CD1c-positive myeloid dendritic cell (primary cell): ENCODE measurements at regions not wholly inside any gene's neighbourhood (a gene's known extent, or its start where the extent isn't known, plus 50 kb on each side); places are given as distances from the start of the nearest gene placed in this dataset.
A peak's percentile ranks its signal among the peaks of the same experiment; 100 is the strongest.

Experiments
- DNase-seq: peaks from one replicate; pipeline ENCODE4 v3.0.0-alpha.2; 2016; ENCODE audit errors: extremely low spot score

GRCh38 chr1:168917796-168918195, 188.7 kb upstream of the ATP1B1 start:
- peak; percentile 5 for DNase-seq

- no peak for DNase-seq
Observed at GRCh38 chr1:168918860-168919741, 187.4 kb upstream of the ATP1B1 start.

- DNase-seq: no peak
Observed at GRCh38 chr1:168920456-168921094, 185.9 kb upstream of the ATP1B1 start.

DNA sequence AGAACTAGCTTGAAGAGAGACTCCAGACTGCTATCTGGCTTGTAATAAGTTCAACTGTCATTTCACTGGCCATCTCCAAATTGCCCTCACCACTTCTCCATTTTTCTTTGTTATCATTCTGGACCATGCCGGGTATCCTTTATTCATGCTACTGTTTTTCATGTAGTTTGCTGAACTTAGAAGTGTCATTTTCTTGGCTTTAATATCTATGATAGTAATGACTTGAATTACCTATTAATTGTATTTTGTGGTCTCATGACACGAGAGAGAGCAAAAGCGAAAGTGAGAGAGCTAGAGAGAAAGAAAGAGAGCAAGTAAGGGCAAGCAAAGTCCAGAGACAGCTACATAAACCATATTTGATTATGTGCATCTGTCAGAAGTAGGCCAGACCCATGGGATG, 184.9 kb upstream of the ATP1B1 start:
- no peak for DNase-seq

GRCh38 chr1:168923521-168924136, 182.9 kb upstream of the ATP1B1 start:
- no peak for DNase-seq

DNA sequence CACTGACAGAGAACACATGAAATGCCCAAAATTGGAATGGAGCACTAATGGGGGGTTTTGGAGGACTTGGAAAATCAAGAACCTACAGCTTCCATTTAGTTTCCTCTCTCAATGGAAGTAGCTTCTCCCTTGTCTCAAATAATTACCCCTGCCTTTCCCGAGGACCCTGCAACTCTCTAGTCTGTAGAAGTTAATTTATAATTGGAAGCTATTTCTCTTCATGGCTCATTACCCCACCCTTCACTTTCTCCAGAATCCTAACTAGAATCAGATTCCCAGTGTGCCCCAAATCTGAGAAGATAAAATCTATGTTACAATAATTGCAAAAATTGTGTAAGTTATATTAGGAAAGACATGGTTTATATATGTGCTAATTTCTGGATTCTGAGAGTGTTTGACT, 181.5 kb upstream of the ATP1B1 start:
- no peak for DNase-seq

DNA sequence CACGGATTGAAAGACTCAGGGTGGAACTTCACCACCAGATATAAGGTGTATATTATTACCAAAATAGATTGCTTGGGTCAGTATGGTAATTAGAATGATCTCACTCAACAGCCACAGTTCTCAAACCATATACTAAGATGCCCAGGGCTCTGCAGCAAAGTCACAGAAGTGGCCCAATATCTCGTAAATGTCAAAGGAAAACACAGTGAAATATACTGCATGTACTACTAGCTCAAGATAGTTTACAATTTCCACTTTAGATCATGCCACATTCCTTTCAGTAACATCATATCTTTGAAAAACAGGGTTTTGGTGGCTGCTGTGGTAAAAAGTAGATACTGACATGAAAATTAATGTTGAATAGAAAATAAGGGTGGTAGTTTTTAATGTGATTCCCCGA, 180.3 kb upstream of the ATP1B1 start:
- no peak for DNase-seq

- DNase-seq: no peak
Observed at GRCh38 chr1:168932539-168932938, 174.0 kb upstream of the ATP1B1 start.

DNA sequence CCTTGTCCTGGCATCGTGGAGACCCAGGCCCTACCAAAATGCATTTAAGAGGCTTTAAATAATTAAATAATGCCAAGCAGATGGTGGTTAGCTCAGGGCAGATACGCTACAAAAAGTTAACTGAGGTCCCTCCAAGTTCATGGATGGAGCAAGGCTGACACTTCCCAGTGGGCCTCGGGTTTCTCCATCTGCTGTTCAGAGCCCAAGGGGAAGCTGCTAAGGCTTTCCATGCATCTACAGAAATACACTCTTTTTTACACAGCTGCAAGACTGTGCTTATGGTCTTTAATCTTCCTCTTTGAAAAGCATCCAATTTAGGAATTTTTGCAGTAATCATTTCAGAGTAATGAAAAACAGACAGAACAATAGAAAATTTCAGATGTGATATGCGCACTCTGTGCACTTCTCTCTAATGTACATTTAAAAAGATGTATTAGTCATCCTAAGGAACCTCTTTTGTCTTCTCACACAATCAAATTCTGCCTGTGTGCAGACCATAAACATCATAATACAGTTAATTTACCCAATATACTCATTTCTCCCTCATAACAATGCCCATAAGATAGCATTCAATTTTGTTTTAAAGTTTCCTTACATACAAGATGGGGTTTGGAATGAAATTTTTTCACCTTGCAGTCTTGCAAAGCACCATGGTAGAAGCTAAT, 173.2 kb upstream of the ATP1B1 start:
- DNase-seq: no peak

DNA sequence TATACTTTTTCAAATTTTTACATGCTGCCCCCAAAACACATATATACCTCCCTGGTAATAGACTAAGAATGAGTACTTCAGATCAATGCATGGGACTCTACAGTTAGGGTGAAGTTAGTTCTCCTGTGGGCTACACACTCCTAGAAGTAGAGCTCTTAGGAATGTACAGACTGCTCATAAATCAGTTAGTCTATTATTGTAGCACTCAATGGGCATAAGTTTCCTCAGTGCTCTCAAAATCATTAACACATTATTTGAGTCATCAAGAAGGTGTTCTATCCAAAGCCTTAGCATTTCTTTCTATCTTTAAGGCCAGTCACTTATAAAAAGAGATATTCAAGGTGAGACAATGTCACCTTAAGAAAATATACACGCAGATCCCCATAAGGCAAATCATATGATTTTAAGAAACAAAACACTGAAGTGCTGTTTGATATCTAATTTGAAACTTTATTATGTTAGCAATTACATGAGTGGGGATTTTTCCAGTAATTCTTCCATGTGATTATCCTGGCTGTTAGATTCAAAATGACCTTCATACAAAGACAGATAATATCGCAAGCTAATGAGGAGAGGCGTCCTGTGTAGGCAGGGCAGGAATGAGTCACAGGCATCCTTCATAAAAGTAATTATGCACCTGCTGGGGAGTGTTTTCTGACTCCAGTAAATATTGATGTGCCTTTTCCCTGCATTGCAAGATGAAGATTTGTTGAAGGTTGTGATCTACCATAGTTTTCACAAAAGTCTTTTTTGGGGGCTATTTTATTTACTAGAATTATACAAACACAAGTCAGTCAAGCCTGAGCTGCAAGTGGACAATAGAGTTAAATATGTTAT, 167.2 kb upstream of the ATP1B1 start:
- DNase-seq: no peak

- no peak for DNase-seq
Observed at GRCh38 chr1:168939947-168940223, 166.6 kb upstream of the ATP1B1 start.

GRCh38 chr1:168941640-168942039, 164.8 kb upstream of the ATP1B1 start:
- no peak for DNase-seq

DNA sequence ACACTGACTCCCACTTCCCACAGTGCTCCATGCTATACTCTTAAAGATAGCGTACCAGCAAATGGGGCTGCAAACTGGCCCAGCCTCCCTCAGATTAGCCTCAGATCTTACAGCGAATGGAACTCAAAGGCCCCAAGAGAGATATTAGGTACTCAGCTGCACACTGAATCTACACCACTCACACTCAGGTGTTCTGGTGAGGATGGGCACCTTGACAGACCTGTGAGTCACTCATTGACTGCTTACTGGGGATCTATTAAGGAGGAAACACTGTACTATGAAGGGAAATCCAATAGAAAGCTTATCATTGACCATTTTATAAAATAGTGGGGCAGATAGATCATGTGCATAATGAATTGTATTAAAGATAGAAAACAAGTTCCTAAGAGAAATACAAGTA, 164.3 kb upstream of the ATP1B1 start:
- DNase-seq: no peak

- no peak for DNase-seq
Observed at GRCh38 chr1:168945870-168946269, 160.6 kb upstream of the ATP1B1 start.

- no peak for DNase-seq
Observed at GRCh38 chr1:168947041-168947440, 159.4 kb upstream of the ATP1B1 start.

GRCh38 chr1:168949672-168950071, 156.8 kb upstream of the ATP1B1 start:
- DNase-seq: no peak

GRCh38 chr1:168957818-168958217, 148.7 kb upstream of the ATP1B1 start:
- no peak for DNase-seq

DNA sequence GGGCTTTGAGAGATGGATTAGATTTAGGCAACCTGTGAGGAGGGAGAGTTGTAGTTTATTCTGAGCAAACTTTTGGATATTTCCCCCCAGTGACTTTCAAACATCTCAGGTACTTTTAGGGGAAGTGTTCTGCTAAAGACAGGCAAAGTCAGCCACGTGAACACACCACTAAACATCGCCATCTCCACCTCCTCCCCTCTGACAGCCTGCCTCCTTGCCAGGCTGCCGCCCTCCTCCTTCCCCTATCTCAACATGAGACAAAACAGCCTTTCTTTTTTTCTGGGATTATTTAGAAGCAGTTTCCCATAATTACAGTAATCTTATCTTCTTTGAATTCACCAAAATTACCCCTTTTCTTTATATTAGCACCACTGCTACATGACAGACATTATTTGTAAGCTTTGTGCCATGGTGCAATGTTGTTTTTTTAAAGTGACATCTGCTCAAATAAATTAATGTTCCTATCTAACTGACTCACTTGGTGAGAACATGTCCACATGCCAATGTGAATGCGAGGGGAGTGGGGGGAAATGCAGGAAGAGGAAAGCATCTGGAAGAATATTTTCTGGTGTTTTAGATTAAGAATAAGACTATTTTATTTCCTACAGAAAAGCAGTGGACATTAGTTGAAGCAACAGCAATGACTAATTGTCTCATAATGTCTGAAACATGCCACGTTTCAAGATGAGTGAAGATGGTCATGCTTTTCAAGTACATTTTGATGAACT, 147.8 kb upstream of the ATP1B1 start:
- DNase-seq: no peak

DNA sequence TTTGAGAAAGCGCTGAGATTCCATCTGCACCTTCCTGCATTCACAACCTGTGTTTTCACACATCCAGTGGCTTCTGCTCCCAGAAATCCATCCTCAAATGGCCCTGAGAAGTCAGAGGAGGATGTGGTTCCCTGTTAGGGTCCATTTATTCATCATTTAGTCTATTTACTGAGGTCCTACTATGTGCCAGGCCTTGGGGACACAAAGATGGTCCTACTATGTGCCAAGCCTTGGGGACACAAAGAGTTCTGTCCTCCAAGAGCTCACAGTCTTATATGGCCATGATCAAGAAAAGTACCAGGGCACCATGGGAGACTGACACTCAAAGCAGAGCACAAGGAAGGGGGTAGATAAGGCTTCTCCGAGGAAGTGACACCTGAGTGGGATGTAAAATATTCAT, 147.1 kb upstream of the ATP1B1 start:
- DNase-seq: no peak

DNA sequence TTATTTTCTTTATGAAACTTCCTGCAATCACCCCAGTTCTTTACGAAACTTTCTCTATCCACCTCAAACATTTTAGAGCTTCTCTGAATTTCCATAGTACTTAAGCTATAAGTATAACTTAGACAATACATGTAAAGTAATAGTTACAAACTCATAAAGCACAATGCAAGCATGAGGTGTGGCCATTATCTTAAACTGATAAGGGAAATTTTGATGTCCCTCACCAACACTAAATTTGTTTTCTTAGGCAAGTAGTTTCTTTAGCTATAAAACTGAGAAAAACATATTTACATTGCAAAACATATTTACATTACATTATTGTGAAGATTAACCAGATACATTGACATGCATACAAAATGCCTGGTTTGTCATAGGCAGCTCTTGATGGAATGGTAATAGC, 146.4 kb upstream of the ATP1B1 start:
- DNase-seq: no peak

DNA sequence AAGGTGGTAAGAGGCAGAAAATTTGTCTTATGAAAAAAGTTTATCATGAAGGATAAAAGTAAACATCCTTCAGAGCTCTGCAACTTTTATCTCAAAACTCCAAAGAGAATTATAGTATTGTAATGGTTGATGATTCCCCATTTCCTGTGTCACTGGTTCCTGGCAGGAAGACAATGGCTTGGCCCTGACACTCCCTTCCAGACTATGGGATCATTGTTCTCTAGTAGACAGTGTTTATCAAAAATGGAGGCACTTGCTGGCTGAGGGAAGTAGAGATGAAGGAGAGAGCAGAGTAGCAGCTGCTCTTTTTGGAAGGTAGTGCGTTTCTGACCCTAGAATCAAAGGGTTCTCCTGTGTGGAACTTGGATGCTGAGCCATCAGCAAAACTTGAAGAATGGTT, 145.9 kb upstream of the ATP1B1 start:
- no peak for DNase-seq
